Tibial nerve (tissue), 4 donors: ENCODE measurements at regions not wholly inside any gene's neighbourhood (a gene's known extent, or its start where the extent isn't known, plus 50 kb on each side); places are given as distances from the start of the nearest gene placed in this dataset.
"Not testable (repeated sequence)": the region's sequence is repeated elsewhere in the genome, so short reads cannot be mapped to it uniquely, and the experiment has no call there.

Experiments
- DNase-seq, 2 donors: peaks; one replicate each; pipeline ENCODE4 v3.0.0-alpha.2; 2019; ENCODE audit warnings: low spot score in 2 of 2
- H3K27ac ChIP-seq, 4 donors: fragments of 200-600 bp; sonication (generic) in 3 of 4; one replicate each; pipeline ENCODE4 v1.5.1; 2017 to 2019; ENCODE audit warnings: mild to moderate bottlenecking in 1 of 4
- H3K27me3 ChIP-seq, 2 donors: fragments of 200-600 bp; sonication (generic) in 1 of 2; one replicate each; pipeline versions ENCODE4 v1.5.1 to v1.6.0; 2017 to 2019
- H3K36me3 ChIP-seq, 3 donors: fragments of 200-600 bp; sonication (generic); one replicate each; pipeline ENCODE4 v1.5.1; 2018 to 2019
- H3K4me1 ChIP-seq, 4 donors: fragments of 200-600 bp; sonication (generic) in 3 of 4; one replicate each; pipeline ENCODE4 v1.5.1; 2017 to 2019
- H3K4me3 ChIP-seq, 4 donors: fragments of 200-600 bp; sonication (generic) in 3 of 4; one replicate each; pipeline ENCODE4 v1.5.1; 2017 to 2019; ENCODE audit warnings: mild to moderate bottlenecking in 1 of 4, moderate library complexity in 1 of 4
- H3K9me3 ChIP-seq, 4 donors: fragments of 200-600 bp; sonication (generic) in 3 of 4; one replicate each; pipeline ENCODE4 v1.5.1; 2017 to 2019
- CTCF ChIP-seq, 5 experiments: fragments of 200-600 bp in 3 of 5; fragments of 450-650 bp in 2 of 5; sonication (generic) in 3 of 5; IDR thresholded peaks; one replicate each; pipeline ENCODE4 v1.5.1; 2016 to 2019; ENCODE audit warnings: antibody characterized with exemption in 5 of 5, mild to moderate bottlenecking in 3 of 5, moderate library complexity in 2 of 5
- EP300 ChIP-seq, 2 donors: sonication (generic); formaldehyde crosslinking; IDR thresholded peaks; one replicate each; pipeline ENCODE4 v1.6.1; 2017; ENCODE audit warnings: antibody characterized with exemption in 2 of 2, mild to moderate bottlenecking in 1 of 2
- POLR2A ChIP-seq, 2 donors: fragments of 450-650 bp; IDR thresholded peaks; one replicate each; pipeline ENCODE4 v1.6.1; 2017; ENCODE audit warnings: antibody characterized with exemption in 2 of 2, mild to moderate bottlenecking in 2 of 2, moderate library complexity in 2 of 2
- WGBS, 2 donors: methylation state at CpG; one replicate each; pipeline ENCODE4 v1.1.5; 2018; 5-methylcytosine and 5-hydroxymethylcytosine counted together

DNA sequence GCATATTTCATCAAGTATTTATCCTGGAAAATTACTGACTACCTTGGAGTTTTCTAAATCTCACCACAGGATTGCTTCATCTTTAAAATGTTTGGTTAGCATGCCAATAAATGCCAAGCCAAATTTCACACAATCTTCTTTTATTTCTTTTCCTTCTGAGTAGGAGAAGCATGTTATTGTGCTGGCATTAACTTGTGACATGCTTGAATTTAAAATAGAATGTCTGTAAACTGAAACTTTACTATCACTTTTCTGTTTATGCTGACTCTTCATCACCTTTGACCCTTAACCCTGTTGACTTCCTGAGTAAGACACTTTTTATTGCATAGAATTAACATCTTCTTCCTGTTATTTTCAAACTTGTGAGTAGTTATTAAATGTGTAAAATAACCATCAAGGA, 56.2 kb upstream of the LRRTM4 start:
- Histone ChIP-seq H3K4me3 (no peak overlapping the region), H3K27ac (peak overlapping the region in 1 of 4 donors; percentile 2), H3K27me3 (no peaks in the 10 kb centered on the region), H3K36me3 (no peaks in the 10 kb centered on the region), H3K9me3 (peaks cover 0 to 2% (median 0%) of the 10 kb centered on the region in 4 donors), H3K4me1 (no peaks in the 10 kb centered on the region)
- DNase-seq, result no peak
- TF ChIP-seq CTCF (IDR thresholded peaks at IDR 0.05), result no peak
- TF ChIP-seq POLR2A (IDR thresholded peaks at IDR 0.05), result no peak
- no peak for TF ChIP-seq EP300 (IDR thresholded peaks at IDR 0.05)

- Histone ChIP-seq H3K4me3 (no peak overlapping the region), H3K9me3 (peaks cover 0 to 2% (median 0%) of the 10 kb centered on the region in 4 donors), H3K27me3 (no peaks in the 10 kb centered on the region), H3K36me3 (no peaks in the 10 kb centered on the region), H3K27ac (peak overlapping the region in 3 of 4 donors; percentile 2 to 61 (median 26)), H3K4me1 (no peaks in the 10 kb centered on the region)
- TF ChIP-seq CTCF (IDR thresholded peaks at IDR 0.05) (no peak), POLR2A (IDR thresholded peaks at IDR 0.05) (no peak), EP300 (IDR thresholded peaks at IDR 0.05) (no peak)
- WGBS, 2 donors, result 33 to 36% methylated on average over 3 of the region's 3 CpGs
- no peak for DNase-seq
Observed at GRCh38 chr2:77579076-77579769, 57.0 kb upstream of the LRRTM4 start.

- no peaks in the 10 kb centered on the region for H3K4me1 ChIP-seq
- no peak for DNase-seq
- H3K27me3 ChIP-seq, result no peaks in the 10 kb centered on the region
- H3K9me3 ChIP-seq, result no peaks in the 10 kb centered on the region
- TF ChIP-seq POLR2A (IDR thresholded peaks at IDR 0.05), result no peak
- no peak for TF ChIP-seq CTCF (IDR thresholded peaks at IDR 0.05)
- no peak for TF ChIP-seq EP300 (IDR thresholded peaks at IDR 0.05)
- no peak overlapping the region for H3K27ac ChIP-seq
- H3K36me3 ChIP-seq, result no peaks in the 10 kb centered on the region
- WGBS, 2 donors, result 91 to 98% methylated on average over 3 of the region's 3 CpGs
- H3K4me3 ChIP-seq, result no peak overlapping the region
Observed at GRCh38 chr2:77588438-77588837, 66.3 kb upstream of the LRRTM4 start.

- TF ChIP-seq EP300 (IDR thresholded peaks at IDR 0.05), result no peak
- no peak for TF ChIP-seq POLR2A (IDR thresholded peaks at IDR 0.05)
- no peak for TF ChIP-seq CTCF (IDR thresholded peaks at IDR 0.05)
- Histone ChIP-seq H3K36me3 (no peaks in the 10 kb centered on the region), H3K9me3 (no peaks in the 10 kb centered on the region), H3K27me3 (no peaks in the 10 kb centered on the region), H3K4me1 (no peaks in the 10 kb centered on the region), H3K4me3 (no peak overlapping the region), H3K27ac (no peak overlapping the region)
- WGBS, 2 donors, result 94 to 95% methylated on average over 13 to 27 of the region's 29 CpGs
- DNase-seq, result no peak
Observed at GRCh38 chr2:77590298-77590917, 68.2 kb upstream of the LRRTM4 start.

DNA sequence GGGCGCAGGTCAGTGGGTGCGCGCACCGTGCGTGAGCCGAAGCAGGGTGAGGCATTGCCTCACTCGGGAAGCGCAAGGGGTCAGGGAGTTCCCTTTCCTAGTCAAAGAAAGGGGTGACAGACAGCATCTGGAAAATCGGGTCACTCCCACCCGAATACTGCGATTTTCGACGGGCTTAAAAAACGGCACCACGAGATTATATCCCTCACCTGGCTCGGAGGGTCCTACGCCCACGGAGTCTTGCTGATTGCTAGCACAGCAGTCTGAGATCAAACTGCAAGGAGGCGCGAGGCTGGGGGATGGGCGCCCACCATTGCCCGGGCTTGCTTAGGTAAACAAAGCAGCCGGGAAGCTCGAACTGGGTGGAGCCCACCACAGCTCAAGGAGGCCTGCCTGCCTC, 70.8 kb upstream of the LRRTM4 start:
- not testable (repeated sequence) for H3K27ac ChIP-seq, H3K9me3 ChIP-seq, DNase-seq, H3K4me1 ChIP-seq, H3K27me3 ChIP-seq, H3K36me3 ChIP-seq, H3K4me3 ChIP-seq
- WGBS, 2 donors, result 87 to 88% methylated on average over 24 of the region's 24 CpGs
